NCI-H128 (cell line): ENCODE measurements at regions not wholly inside any gene's neighbourhood (a gene's known extent, or its start where the extent isn't known, plus 50 kb on each side); places are given as distances from the start of the nearest gene placed in this dataset.
"Not testable (repeated sequence)": the region's sequence is repeated elsewhere in the genome, so short reads cannot be mapped to it uniquely, and the experiment has no call there.

Source experiments
- DNase-seq: peaks from one replicate; lab custom pipeline; 2025; ENCODE audit not compliant: unreplicated experiment; lab: John Stamatoyannopoulos, UW

- no peak for DNase-seq
Observed at GRCh38 chr14:89699071-89699470, 255.5 kb downstream of the EFCAB11 start.

- no peak for DNase-seq
Observed at GRCh38 chr14:89697281-89698060, 257.1 kb downstream of the EFCAB11 start.

- DNase-seq = no peak
Observed at GRCh38 chr14:89695846-89696245, 258.7 kb downstream of the EFCAB11 start.

GRCh38 chr14:89690139-89690538 is 264.4 kb downstream of the EFCAB11 start:
- no peak for DNase-seq

DNA sequence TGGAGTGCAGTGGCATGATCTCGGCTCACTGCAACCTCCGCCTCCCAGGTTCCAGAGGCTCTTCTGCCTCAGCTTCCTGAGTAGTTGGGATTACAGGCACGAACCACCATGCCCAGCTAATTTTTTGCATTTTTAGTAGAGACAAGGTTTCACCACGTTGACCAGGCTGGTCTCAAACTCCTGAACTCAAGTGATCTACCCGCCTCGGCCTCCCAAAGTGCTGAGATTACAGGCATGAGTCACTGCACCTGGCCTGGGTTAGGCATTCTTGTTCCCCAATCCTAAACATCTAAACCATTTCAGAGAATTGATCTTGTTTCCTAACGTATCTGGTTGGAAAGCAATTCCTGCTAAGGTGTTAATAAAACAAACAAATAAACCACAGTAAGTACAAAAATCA is 264.8 kb downstream of the EFCAB11 start:
- DNase-seq = not testable (repeated sequence)

- DNase-seq = no peak
Observed at GRCh38 chr14:89688507-89689211, 265.9 kb downstream of the EFCAB11 start.

GRCh38 chr14:89687129-89687528 is 267.4 kb downstream of the EFCAB11 start:
- not testable (repeated sequence) for DNase-seq

- no peak for DNase-seq
Observed at GRCh38 chr14:89684139-89684538, 267.1 kb upstream of the FOXN3 start.

GRCh38 chr14:89681086-89682018 is 264.3 kb upstream of the FOXN3 start:
- no peak for DNase-seq

GRCh38 chr14:89680156-89680555 is 263.1 kb upstream of the FOXN3 start:
- no peak for DNase-seq

DNA sequence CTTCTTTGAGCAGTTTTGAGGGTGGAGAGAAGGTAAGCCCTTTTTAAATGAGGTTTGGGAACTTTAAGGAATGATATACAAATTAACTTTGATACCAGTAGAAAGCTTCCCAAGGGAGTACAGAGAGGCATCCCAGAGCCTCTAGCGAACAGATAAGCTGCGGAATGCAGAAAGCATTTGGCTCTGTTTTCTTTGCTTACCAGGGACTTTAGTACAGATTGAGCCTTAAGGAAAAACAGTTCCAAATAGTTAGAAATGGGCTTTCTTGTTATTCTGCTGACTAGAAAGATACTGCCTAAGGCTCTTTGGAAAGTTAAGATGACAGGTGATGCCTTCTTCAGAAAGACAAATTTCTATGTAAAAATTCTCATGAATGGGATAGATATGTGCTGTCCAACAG is 261.7 kb upstream of the FOXN3 start:
- no peak for DNase-seq

GRCh38 chr14:89675590-89675989 is 258.6 kb upstream of the FOXN3 start:
- DNase-seq = no peak

GRCh38 chr14:89674936-89675335 is 257.9 kb upstream of the FOXN3 start:
- DNase-seq = no peak

- no peak for DNase-seq
Observed at GRCh38 chr14:89674240-89674639, 257.2 kb upstream of the FOXN3 start.

GRCh38 chr14:89673512-89674225 is 256.6 kb upstream of the FOXN3 start:
- DNase-seq = no peak

DNA sequence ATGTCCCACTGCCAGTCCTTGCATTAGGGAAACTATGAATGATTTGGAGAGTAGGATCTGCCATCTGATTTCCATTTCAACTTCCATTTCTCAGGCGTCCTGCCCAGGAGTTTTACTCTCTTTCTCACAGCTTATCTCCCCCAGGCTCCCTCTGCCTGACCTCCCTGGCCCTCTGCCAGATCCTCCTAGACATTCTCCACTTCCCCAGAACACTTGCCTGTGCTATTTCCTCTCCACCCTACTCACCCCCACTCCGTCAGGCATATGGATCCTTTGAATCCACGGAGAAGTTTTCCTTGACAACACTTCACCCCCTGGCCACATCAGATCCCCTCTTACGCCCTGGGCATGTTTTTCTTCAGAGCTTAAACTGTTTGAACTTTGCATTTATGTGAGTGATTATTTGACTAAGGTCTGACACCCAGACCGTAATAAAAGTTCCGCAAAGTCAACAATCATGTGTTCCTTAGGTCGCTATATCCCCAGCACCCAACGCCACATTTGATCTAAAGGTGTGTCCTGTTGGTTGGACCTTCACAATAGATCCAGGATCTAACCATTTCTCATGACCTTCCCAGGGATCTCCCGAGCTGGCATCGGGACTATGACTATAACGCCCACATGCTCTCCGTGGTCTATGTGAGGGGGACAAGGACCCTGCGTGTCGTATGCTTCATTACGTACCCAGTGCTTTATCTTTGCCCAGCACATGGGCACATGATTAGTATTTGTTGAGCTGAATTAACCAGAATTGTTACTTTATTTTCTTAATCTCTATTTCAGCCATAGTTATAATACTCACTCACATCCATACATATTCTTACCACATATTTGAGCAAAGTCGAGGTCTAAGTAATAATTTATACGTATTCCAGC is 255.8 kb upstream of the FOXN3 start:
- DNase-seq = no peak

GRCh38 chr14:89669193-89669592 is 252.2 kb upstream of the FOXN3 start:
- DNase-seq = no peak

DNA sequence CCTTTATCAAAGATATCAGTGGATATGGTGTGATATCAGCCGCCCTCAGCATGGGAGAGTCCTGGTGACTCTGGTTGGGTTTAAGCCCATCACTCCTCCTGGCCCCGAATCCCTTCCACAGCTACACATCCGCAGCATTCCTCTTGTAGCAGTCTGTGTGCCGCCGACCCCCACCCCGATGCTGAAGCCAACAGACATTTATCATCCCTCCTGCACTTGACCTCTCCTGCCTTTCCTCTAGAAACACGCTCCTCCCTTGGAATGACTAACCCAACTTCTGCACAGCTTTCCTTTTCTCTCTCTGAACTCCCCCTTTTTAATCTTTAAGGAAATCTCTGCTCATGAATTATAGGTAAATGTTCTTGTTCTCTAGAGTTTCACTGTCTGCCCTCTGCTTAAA is 250.9 kb upstream of the FOXN3 start:
- DNase-seq = no peak

- DNase-seq = not testable (repeated sequence)
Observed at GRCh38 chr14:89665300-89666081, 248.5 kb upstream of the FOXN3 start.
